HepG2 (cell line): ENCODE measurements at regions not wholly inside any gene's neighbourhood (a gene's known extent, or its start where the extent isn't known, plus 50 kb on each side); places are given as distances from the start of the nearest gene placed in this dataset.

Experiments used
- AGO1 ChIP-seq: fragments of 200-400 bp; formaldehyde crosslinking; IDR thresholded peaks from 2 replicates; pipeline ENCODE4 v1.6.1; 2017; ENCODE audit warnings: mild to moderate bottlenecking, low read depth, low read length, moderate library complexity; ENCODE audit not compliant: poor library complexity, severe bottlenecking
- CENPT ChIP-seq: sonication (generic); formaldehyde crosslinking; IDR thresholded peaks from 2 replicates; pipeline ENCODE4 v1.8.0; 2022; ENCODE audit warnings: low read depth, mild to moderate bottlenecking, moderate library complexity, missing genetic modification reagents
- MED13 ChIP-seq: sonication (generic); formaldehyde crosslinking; IDR thresholded peaks from 2 replicates; pipeline ENCODE4 v1.5.0; 2020; ENCODE audit warnings: missing genetic modification reagents
- MLLT10 ChIP-seq: sonication (generic); formaldehyde crosslinking; IDR thresholded peaks from 2 replicates; pipeline ENCODE4 v1.4.0; 2020; ENCODE audit warnings: missing genetic modification reagents
- PBX3 ChIP-seq: sonication (generic); formaldehyde crosslinking; IDR thresholded peaks from 2 replicates; pipeline ENCODE4 v1.8.1; 2023; ENCODE audit warnings: missing genetic modification reagents, inconsistent platforms, borderline replicate concordance
- SATB2 ChIP-seq: sonication (generic); formaldehyde crosslinking; IDR thresholded peaks from 2 replicates; pipeline ENCODE4 v1.5.0; 2020; ENCODE audit warnings: missing genetic modification reagents
- TFDP1 ChIP-seq: IDR thresholded peaks from 2 replicates; pipeline ENCODE4 v1.6.1; 2016; ENCODE audit warnings: missing compliant biosample characterization, missing genetic modification reagents, borderline replicate concordance
- ZBTB1 ChIP-seq: sonication (generic); formaldehyde crosslinking; IDR thresholded peaks from 2 replicates; pipeline ENCODE4 v1.4.0; 2020; ENCODE audit warnings: missing genetic modification reagents, borderline replicate concordance
- ZFP36L2 ChIP-seq: sonication (generic); formaldehyde crosslinking; IDR thresholded peaks from 2 replicates; pipeline ENCODE4 v1.4.0; 2020; ENCODE audit warnings: missing genetic modification reagents
- ZKSCAN8 ChIP-seq: IDR thresholded peaks from 2 replicates; pipeline ENCODE4 v1.6.1; 2016; ENCODE audit warnings: borderline replicate concordance, missing genetic modification reagents, missing compliant biosample characterization
- ZNF441 ChIP-seq: sonication (generic); formaldehyde crosslinking; IDR thresholded peaks from 2 replicates; pipeline ENCODE4 v1.7.0; 2021; ENCODE audit warnings: missing genetic modification reagents, borderline replicate concordance
- ZNF547 ChIP-seq: sonication (generic); formaldehyde crosslinking; IDR thresholded peaks from 2 replicates; pipeline ENCODE4 v1.5.1; 2020; ENCODE audit warnings: mild to moderate bottlenecking, missing genetic modification reagents
- ZUFSP ChIP-seq: sonication (generic); formaldehyde crosslinking; IDR thresholded peaks from 2 replicates; pipeline ENCODE4 v1.9.0; 2021; ENCODE audit warnings: missing genetic modification reagents, mild to moderate bottlenecking, borderline replicate concordance
- TF ChIP-seq, protein P1 (sequence below), 2 experiments: sonication (generic) in 1 of 2; formaldehyde crosslinking in 1 of 2; IDR thresholded peaks; 2 replicates each; pipeline versions ENCODE4 v1.6.1 to v1.9.0; 2014 to 2022; ENCODE audit warnings: antibody characterized with exemption in 1 of 2, borderline replicate concordance in 1 of 2, inconsistent platforms in 1 of 2, low read depth in 1 of 2, missing genetic modification reagents in 1 of 2
- TF ChIP-seq, protein P2 (sequence below): sonication (generic); formaldehyde crosslinking; IDR thresholded peaks from 2 replicates; pipeline ENCODE4 v1.4.0; 2020; ENCODE audit warnings: missing genetic modification reagents
- TF ChIP-seq, protein P3 (sequence below): sonication (generic); IDR thresholded peaks from 2 replicates; pipeline ENCODE4 v1.6.1; 2016; ENCODE audit warnings: low read depth, borderline replicate concordance

DNA sequence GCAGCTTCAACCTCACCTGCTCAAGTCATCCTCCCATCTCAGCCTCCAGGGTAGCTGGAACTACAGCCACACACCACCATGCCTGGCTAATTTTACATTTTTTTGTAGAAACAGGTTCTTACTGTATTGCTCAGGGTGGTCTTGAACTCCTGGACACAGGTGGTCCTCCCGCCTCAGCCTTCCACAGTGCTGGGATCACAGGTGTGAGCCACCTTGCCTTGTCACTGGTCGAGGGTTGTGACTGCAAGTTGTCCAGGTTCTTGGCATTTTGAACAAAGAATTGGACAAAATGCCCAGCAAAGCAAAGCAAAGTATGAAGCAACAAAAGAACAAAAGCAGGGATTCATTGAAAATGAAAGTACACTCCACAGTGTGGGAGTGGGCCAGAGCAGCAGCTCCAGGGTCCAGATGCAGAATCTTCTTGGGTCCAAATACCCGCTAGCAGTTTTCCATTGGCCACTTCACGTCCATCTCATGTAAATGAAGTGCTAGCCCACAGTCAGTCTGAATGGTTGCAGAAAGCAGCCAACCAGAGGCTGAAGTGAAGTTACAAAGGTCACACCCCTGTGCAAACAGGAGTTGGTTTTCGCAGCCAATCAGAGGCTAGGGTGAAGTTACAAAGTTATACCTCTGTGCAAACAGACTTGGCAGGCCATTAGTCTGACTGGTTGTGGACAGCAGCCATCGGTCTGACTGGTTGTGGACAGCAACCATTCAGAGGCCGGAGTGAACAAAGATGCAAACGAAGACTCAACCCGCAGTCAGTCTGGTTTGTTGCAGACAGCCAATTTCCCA, 109.5 kb upstream of the KIF26B start (continued):
- no peak for TF ChIP-seq ZKSCAN8 (CRISPR knock-in tag)
- TF ChIP-seq, protein P1, sequence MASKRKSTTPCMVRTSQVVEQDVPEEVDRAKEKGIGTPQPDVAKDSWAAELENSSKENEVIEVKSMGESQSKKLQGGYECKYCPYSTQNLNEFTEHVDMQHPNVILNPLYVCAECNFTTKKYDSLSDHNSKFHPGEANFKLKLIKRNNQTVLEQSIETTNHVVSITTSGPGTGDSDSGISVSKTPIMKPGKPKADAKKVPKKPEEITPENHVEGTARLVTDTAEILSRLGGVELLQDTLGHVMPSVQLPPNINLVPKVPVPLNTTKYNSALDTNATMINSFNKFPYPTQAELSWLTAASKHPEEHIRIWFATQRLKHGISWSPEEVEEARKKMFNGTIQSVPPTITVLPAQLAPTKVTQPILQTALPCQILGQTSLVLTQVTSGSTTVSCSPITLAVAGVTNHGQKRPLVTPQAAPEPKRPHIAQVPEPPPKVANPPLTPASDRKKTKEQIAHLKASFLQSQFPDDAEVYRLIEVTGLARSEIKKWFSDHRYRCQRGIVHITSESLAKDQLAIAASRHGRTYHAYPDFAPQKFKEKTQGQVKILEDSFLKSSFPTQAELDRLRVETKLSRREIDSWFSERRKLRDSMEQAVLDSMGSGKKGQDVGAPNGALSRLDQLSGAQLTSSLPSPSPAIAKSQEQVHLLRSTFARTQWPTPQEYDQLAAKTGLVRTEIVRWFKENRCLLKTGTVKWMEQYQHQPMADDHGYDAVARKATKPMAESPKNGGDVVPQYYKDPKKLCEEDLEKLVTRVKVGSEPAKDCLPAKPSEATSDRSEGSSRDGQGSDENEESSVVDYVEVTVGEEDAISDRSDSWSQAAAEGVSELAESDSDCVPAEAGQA (IDR thresholded peaks at IDR 0.05; ENCODE audit: low read depth), result no peak
- TF ChIP-seq, protein P1 (CRISPR knock-in tag; IDR thresholded peaks at IDR 0.05; ENCODE audit: borderline replicate concordance), result no peak
- TF ChIP-seq TFDP1 (CRISPR knock-in tag), result no peak
- no peak for TF ChIP-seq SATB2 (CRISPR knock-in tag)
- TF ChIP-seq AGO1, result no peak
- TF ChIP-seq ZNF547 (CRISPR knock-in tag), result no peak
- no peak for TF ChIP-seq ZBTB1 (CRISPR knock-in tag)
- TF ChIP-seq, protein P2, sequence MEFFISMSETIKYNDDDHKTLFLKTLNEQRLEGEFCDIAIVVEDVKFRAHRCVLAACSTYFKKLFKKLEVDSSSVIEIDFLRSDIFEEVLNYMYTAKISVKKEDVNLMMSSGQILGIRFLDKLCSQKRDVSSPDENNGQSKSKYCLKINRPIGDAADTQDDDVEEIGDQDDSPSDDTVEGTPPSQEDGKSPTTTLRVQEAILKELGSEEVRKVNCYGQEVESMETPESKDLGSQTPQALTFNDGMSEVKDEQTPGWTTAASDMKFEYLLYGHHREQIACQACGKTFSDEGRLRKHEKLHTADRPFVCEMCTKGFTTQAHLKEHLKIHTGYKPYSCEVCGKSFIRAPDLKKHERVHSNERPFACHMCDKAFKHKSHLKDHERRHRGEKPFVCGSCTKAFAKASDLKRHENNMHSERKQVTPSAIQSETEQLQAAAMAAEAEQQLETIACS (CRISPR knock-in tag), result no peak
- TF ChIP-seq ZUFSP, result no peak
- no peak for TF ChIP-seq MED13 (CRISPR knock-in tag)
- TF ChIP-seq ZNF441 (CRISPR knock-in tag), result no peak
- no peak for TF ChIP-seq PBX3
- TF ChIP-seq MLLT10 (CRISPR knock-in tag), result no peak
- TF ChIP-seq CENPT (CRISPR knock-in tag), result no peak
- TF ChIP-seq ZFP36L2 (CRISPR knock-in tag), result no peak
- TF ChIP-seq, protein P3, sequence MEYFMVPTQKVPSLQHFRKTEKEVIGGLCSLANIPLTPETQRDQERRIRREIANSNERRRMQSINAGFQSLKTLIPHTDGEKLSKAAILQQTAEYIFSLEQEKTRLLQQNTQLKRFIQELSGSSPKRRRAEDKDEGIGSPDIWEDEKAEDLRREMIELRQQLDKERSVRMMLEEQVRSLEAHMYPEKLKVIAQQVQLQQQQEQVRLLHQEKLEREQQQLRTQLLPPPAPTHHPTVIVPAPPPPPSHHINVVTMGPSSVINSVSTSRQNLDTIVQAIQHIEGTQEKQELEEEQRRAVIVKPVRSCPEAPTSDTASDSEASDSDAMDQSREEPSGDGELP, result no peak
